Pancreas (tissue), 10 donors: ENCODE measurements at regions not wholly inside any gene's neighbourhood (a gene's known extent, or its start where the extent isn't known, plus 50 kb on each side); places are given as distances from the start of the nearest gene placed in this dataset.

ENCODE experiments used
- ATAC-seq, 4 donors: fragments of 200-7000 bp; cut with Tn5 transposase; one replicate each; pipeline versions ENCODE4 v1.8.0 to v1.9.1; 2020; ENCODE audit warnings: mild to moderate bottlenecking in 4 of 4, moderate library complexity in 4 of 4
- DNase-seq, 6 donors: peaks; one replicate each; pipeline ENCODE4 v3.0.0-alpha.2; 2020
- FAIRE-seq: peaks from 2 replicates; lab custom pipeline; 2012; peaks lifted over from hg19 to GRCh38; lab: Jason Lieb, UNC
- H3K27ac ChIP-seq, 4 donors: fragments of 200-600 bp; sonication (generic); 1 replicate in 3 of 4; 2 replicates in 1 of 4; pipeline versions ENCODE4 v1.5.0 to v1.8.0; 2020
- H3K27me3 ChIP-seq, 4 donors: fragments of 200-600 bp; one replicate each; pipeline ENCODE4 v1.8.0; 2021
- H3K36me3 ChIP-seq, 3 donors: fragments of 200-600 bp; sonication (generic) in 1 of 3; one replicate each; pipeline versions ENCODE4 v1.5.0 to v1.8.0; 2020 to 2021
- H3K4me1 ChIP-seq, 3 donors: fragments of 200-600 bp; one replicate each; pipeline ENCODE4 v1.8.0; 2021
- H3K4me3 ChIP-seq, 4 donors: fragments of 200-600 bp; sonication (generic) in 2 of 4; one replicate each; pipeline versions ENCODE4 v1.5.0 to v1.8.0; 2020 to 2021
- H3K9me3 ChIP-seq, 4 donors: fragments of 200-600 bp; one replicate each; pipeline ENCODE4 v1.8.0; 2021
- WGBS, 2 donors: extraction: QIAGEN DNeasy Blood & Tissue Kit; methylation state at CpG; one replicate each; pipeline ENCODE4 v1.1.7; 2013; 5-methylcytosine and 5-hydroxymethylcytosine counted together
- intact Hi-C, 3 donors: fragments of 100-400 bp; cut with DNase I; formaldehyde crosslinking; loops; one replicate each; pipeline versions ENCODE4 v1.11.1 to v1.14.2; 2022
- TF ChIP-seq, protein P1 (sequence below), 4 donors: fragments of 200-600 bp; sonication (generic) in 3 of 4; IDR thresholded peaks; one replicate each; pipeline versions ENCODE4 v1.5.0 to v1.8.0; 2021; ENCODE audit warnings: antibody characterized with exemption in 4 of 4
- donor health status: healthy with polysubstance abuse.
- donor health status: DM: no; HTN: no; CAD: no; lungs with moderate emphysema.
- donor health status: DM: no; HTN: no; CAD: no.
- donor health status: control.
- donor health status: control.
- donor health status: Bipolar disorder and iron deficiency.
- donor health status: DM: yes; HTN: yes; CAD: no.
- donor health status: DM: no; HTN: no; CAD: no.
- donor health status: DM: no; HTN: no; CAD: no.
- donor health status: DM: yes; HTN: yes; CAD: no.

DNA sequence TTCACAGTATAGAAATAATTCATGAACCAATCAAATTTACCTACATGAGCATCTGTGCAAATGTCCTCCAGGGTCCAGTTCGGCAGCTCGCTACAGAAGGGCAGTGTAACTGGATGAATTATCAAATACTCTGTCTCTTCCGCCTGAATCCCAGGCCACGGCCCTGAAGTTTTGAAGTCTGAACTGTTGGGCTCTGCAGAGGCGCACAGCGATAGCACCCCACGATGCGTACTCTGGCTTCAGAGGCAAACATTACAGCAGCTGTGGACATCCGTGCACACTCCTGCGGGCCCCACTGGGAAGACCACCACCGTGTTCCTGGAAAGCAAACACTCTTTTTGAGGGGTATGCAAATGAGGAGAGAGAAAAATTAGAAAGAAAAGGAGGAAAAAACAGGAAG lies 259.8 kb upstream of the TCERG1L start:
- no peak for DNase-seq
- Histone ChIP-seq H3K4me3 (no peak overlapping the region), H3K4me1 (no peaks in the 10 kb centered on the region), H3K36me3 (no peaks in the 10 kb centered on the region), H3K27me3 (no peaks in the 10 kb centered on the region), H3K9me3 (no peaks in the 10 kb centered on the region), H3K27ac (no peak overlapping the region)
- 71 to 73% methylated on average over 11 of the region's 11 CpGs for WGBS, 2 donors
- ATAC-seq, result no peak
- intact Hi-C loops, result no loop called here
- no peak for FAIRE-seq
- TF ChIP-seq, protein P1, sequence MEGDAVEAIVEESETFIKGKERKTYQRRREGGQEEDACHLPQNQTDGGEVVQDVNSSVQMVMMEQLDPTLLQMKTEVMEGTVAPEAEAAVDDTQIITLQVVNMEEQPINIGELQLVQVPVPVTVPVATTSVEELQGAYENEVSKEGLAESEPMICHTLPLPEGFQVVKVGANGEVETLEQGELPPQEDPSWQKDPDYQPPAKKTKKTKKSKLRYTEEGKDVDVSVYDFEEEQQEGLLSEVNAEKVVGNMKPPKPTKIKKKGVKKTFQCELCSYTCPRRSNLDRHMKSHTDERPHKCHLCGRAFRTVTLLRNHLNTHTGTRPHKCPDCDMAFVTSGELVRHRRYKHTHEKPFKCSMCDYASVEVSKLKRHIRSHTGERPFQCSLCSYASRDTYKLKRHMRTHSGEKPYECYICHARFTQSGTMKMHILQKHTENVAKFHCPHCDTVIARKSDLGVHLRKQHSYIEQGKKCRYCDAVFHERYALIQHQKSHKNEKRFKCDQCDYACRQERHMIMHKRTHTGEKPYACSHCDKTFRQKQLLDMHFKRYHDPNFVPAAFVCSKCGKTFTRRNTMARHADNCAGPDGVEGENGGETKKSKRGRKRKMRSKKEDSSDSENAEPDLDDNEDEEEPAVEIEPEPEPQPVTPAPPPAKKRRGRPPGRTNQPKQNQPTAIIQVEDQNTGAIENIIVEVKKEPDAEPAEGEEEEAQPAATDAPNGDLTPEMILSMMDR (IDR thresholded peaks at IDR 0.05), result no peak

DNA sequence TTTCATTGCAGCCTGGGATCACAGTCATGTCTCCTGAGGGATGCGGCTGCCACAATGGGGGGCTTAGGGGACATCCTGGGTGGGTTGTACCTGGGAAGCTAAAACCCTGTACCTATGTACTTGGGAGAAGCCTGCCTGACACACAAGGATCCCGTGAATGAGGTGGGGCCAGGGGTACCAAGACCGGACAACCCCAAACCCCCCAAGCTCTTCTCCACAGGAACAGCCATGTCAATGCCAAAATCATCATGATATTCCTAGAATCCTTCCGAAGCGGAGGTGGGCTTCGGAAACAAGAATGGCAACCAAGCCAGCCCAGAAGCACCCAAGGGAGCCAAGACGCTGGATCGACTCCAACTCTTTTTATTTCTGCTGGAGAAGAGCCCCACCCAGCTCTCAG lies 260.3 kb upstream of the TCERG1L start:
- intact Hi-C loops, result no loop called here
- no peak for ATAC-seq
- 63 to 78% methylated on average over 8 of the region's 8 CpGs for WGBS, 2 donors
- Histone ChIP-seq H3K9me3 (no peaks in the 10 kb centered on the region), H3K4me1 (no peaks in the 10 kb centered on the region), H3K27ac (no peak overlapping the region), H3K36me3 (no peaks in the 10 kb centered on the region), H3K4me3 (no peak overlapping the region), H3K27me3 (no peaks in the 10 kb centered on the region)
- no peak for FAIRE-seq
- no peak for DNase-seq
- TF ChIP-seq, protein P1 (IDR thresholded peaks at IDR 0.05), result no peak

DNA sequence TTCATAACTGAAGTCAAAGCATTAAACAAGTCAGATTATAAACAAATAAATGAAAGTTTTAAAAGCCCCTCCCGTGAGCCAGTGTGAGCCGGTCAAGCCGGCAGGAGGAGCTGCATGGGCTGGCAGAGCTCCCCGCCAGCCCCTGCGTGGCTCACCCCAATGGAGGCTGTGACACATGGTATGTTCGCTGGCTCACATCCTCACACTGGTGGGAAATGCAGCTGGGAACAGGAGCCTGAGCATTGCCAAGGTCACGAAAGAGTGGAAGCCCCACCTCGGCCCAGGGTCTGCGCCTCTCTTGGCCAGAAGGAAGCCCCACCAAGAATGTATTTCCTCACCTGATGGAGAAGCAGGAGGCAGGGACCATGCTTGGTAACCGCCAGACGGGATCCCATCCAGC lies 261.7 kb upstream of the TCERG1L start:
- Histone ChIP-seq H3K27me3 (no peaks in the 10 kb centered on the region), H3K4me1 (no peaks in the 10 kb centered on the region), H3K4me3 (no peak overlapping the region), H3K9me3 (no peaks in the 10 kb centered on the region), H3K36me3 (no peaks in the 10 kb centered on the region), H3K27ac (no peak overlapping the region)
- DNase-seq (no peak), FAIRE-seq (no peak), ATAC-seq (no peak)
- intact Hi-C loops, result no loop called here
- 66 to 75% methylated on average over 11 of the region's 11 CpGs for WGBS, 2 donors
- TF ChIP-seq, protein P1 (IDR thresholded peaks at IDR 0.05), result no peak

- no peaks in the 10 kb centered on the region for H3K27me3 ChIP-seq
- H3K36me3 ChIP-seq, result no peaks in the 10 kb centered on the region
- intact Hi-C loops, result no loop called here
- TF ChIP-seq, protein P1 (IDR thresholded peaks at IDR 0.05), result no peak
- H3K9me3 ChIP-seq, result no peaks in the 10 kb centered on the region
- 46 to 48% methylated on average over 2 of the region's 2 CpGs for WGBS, 2 donors
- no peak for FAIRE-seq
- no peak overlapping the region for H3K4me3 ChIP-seq
- no peak for ATAC-seq
- H3K4me1 ChIP-seq, result no peaks in the 10 kb centered on the region
- no peak for DNase-seq
- H3K27ac ChIP-seq, result no peak overlapping the region
Observed at GRCh38 chr10:131573707-131574106, 262.2 kb upstream of the TCERG1L start.

GRCh38 chr10:131574363-131574706 lies 262.8 kb upstream of the TCERG1L start:
- no peak for ATAC-seq

More at GRCh38 chr10:131574363-131574706, 262.8 kb upstream of the TCERG1L start:
- no peak overlapping the region for H3K27ac ChIP-seq
- H3K9me3 ChIP-seq, result no peaks in the 10 kb centered on the region
- TF ChIP-seq, protein P1 (IDR thresholded peaks at IDR 0.05), result no peak
- 45 to 66% methylated on average over 7 of the region's 7 CpGs for WGBS, 2 donors
- H3K4me1 ChIP-seq, result no peaks in the 10 kb centered on the region
- intact Hi-C loops, result no loop called here
- FAIRE-seq (no peak), DNase-seq (no peak)
- no peaks in the 10 kb centered on the region for H3K27me3 ChIP-seq
- no peak overlapping the region for H3K4me3 ChIP-seq
- H3K36me3 ChIP-seq, result no peaks in the 10 kb centered on the region
